OCI-LY1 (cell line): ENCODE measurements at regions not wholly inside any gene's neighbourhood (a gene's known extent, or its start where the extent isn't known, plus 50 kb on each side); places are given as distances from the start of the nearest gene placed in this dataset.

Source experiments
- CTCF ChIP-seq: fragments of 200-600 bp; sonication (generic), shearing (Covaris generic); IDR thresholded peaks from 2 replicates; pipeline ENCODE4 v1.5.1; 2017; ENCODE audit warnings: mild to moderate bottlenecking, antibody characterized with exemption, low read length, moderate library complexity, mixed read lengths
- EZH2 ChIP-seq: fragments of 200-600 bp; sonication (generic), shearing (Covaris generic); IDR thresholded peaks from 2 replicates; pipeline ENCODE4 v1.8.0; 2017; ENCODE audit warnings: borderline replicate concordance, mixed run types, mild to moderate bottlenecking, antibody characterized with exemption, low read length, moderate library complexity, mixed read lengths

DNA sequence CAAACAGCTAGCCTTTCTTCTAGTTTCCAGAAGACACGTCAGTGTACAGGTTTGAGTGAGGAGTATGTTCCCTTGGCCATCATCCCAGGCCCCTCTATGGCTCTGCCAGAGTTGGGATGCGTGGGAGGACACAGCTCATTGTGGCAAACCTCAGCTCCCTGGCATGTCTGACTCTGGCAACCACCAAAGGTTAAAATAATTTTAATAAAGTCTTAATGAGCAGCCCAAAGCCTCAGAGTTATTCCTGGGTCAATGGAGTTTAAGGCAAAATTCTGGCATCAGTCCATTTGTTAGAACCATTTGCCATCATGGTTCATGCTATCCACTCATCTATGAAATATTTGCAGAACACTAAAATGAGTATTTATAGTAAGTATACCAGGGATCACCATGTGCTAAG lies 79.8 kb upstream of the PAPPA start:
- TF ChIP-seq CTCF (no peak), EZH2 (no peak)
